Superior temporal gyrus (tissue), 1 donor: ENCODE measurements at regions not wholly inside any gene's neighbourhood (a gene's known extent, or its start where the extent isn't known, plus 50 kb on each side); places are given as distances from the start of the nearest gene placed in this dataset.

ENCODE experiments used
- DNase-seq: peaks from one replicate; pipeline ENCODE4 v3.0.0-alpha.2; 2016; ENCODE audit errors: extremely low spot score

GRCh38 chr7:19210893-19211413 is 65.7 kb upstream of the FERD3L start:
- no peak for DNase-seq

GRCh38 chr7:19209166-19209696 is 64.0 kb upstream of the FERD3L start:
- no peak for DNase-seq

GRCh38 chr7:19206721-19207120 is 61.5 kb upstream of the FERD3L start:
- DNase-seq = no peak

- DNase-seq = no peak
These were observed 58.5 kb upstream of the FERD3L start for GRCh38 chr7:19203686-19204085.

- DNase-seq = no peak
These were observed 57.4 kb upstream of the FERD3L start for GRCh38 chr7:19202599-19202998.
